Body of pancreas (tissue), 4 donors: ENCODE measurements at regions not wholly inside any gene's neighbourhood (a gene's known extent, or its start where the extent isn't known, plus 50 kb on each side); places are given as distances from the start of the nearest gene placed in this dataset.

Experiments
- ATAC-seq: fragments of 150-250 bp; one replicate; pipeline ENCODE4 v1.9.1; 2016
- DNase-seq, 4 donors: peaks; one replicate each; pipeline ENCODE4 v3.0.0-alpha.2; 2019
- H3K27ac ChIP-seq, 4 donors: fragments of 200-600 bp; sonication (generic); 1 replicate in 3 of 4; 2 replicates in 1 of 4; pipeline versions ENCODE4 v1.5.1 to v1.6.1; 2016 to 2019; ENCODE audit warnings: mild to moderate bottlenecking in 1 of 4, mixed read lengths in 1 of 4, moderate library complexity in 1 of 4
- H3K27me3 ChIP-seq, 2 donors: fragments of 200-600 bp; sonication (generic); one replicate each; pipeline ENCODE4 v1.6.0; 2016; ENCODE audit warnings: mild to moderate bottlenecking in 1 of 2
- H3K36me3 ChIP-seq, 2 donors: fragments of 200-600 bp; sonication (generic); replicated peaks in 1 of 2; 2 replicates each; pipeline ENCODE4 v1.5.1; 2016; ENCODE audit warnings: low read depth in 2 of 2; ENCODE audit not compliant: insufficient read depth in 1 of 2
- H3K4me1 ChIP-seq: fragments of 200-600 bp; sonication (generic); one replicate; pipeline ENCODE4 v1.6.0; 2016
- H3K4me3 ChIP-seq, 2 donors: fragments of 200-600 bp; sonication (generic); 1 replicate in 1 of 2; 2 replicates in 1 of 2; pipeline ENCODE4 v1.5.1; 2016 to 2019
- H3K9me3 ChIP-seq, 3 donors: fragments of 200-600 bp; sonication (generic); 1 replicate in 2 of 3; 2 replicates in 1 of 3; pipeline ENCODE4 v1.5.1; 2016
- CTCF ChIP-seq, 7 experiments: fragments of 450-650 bp in 4 of 7; fragments of 200-600 bp in 3 of 7; sonication (generic) in 3 of 7; IDR thresholded peaks; one replicate each; pipeline ENCODE4 v1.5.1; 2016 to 2019; ENCODE audit warnings: antibody characterized with exemption in 7 of 7
- POLR2A ChIP-seq, 3 donors: fragments of 450-650 bp; IDR thresholded peaks; one replicate each; pipeline ENCODE4 v1.6.1; 2016; ENCODE audit warnings: antibody characterized with exemption in 3 of 3, mild to moderate bottlenecking in 2 of 3
- WGBS, 2 donors: methylation state at CpG; one replicate each; pipeline ENCODE4 v1.1.5; 2017; 5-methylcytosine and 5-hydroxymethylcytosine counted together
- intact Hi-C: fragments of 100-400 bp; cut with DNase I; formaldehyde crosslinking; loops from one replicate; pipeline ENCODE4 v1.15.1; 2023

GRCh38 chr3:64971602-64972001, 283.8 kb upstream of the ADAMTS9 start:
- H3K27me3 ChIP-seq = no peaks in the 10 kb centered on the region
- H3K36me3 ChIP-seq = no peaks in the 10 kb centered on the region
- DNase-seq (no peak), ATAC-seq (no peak)
- intact Hi-C loops = no loop called here
- no peaks in the 10 kb centered on the region for H3K9me3 ChIP-seq
- 57 to 63% methylated on average over 1 of the region's 1 CpG for WGBS, 2 donors
- TF ChIP-seq POLR2A (IDR thresholded peaks at IDR 0.05) = no peak
- no peak for TF ChIP-seq CTCF (IDR thresholded peaks at IDR 0.05)
- no peaks in the 10 kb centered on the region for H3K4me1 ChIP-seq
- H3K4me3 ChIP-seq = no peak overlapping the region
- no peak overlapping the region for H3K27ac ChIP-seq

GRCh38 chr3:64970634-64971033, 282.8 kb upstream of the ADAMTS9 start:
- TF ChIP-seq POLR2A (IDR thresholded peaks at IDR 0.05) (no peak), CTCF (IDR thresholded peaks at IDR 0.05) (no peak)
- ATAC-seq (no peak), DNase-seq (no peak)
- no peak overlapping the region for H3K27ac ChIP-seq
- no peaks in the 10 kb centered on the region for H3K36me3 ChIP-seq
- no peaks in the 10 kb centered on the region for H3K9me3 ChIP-seq
- 82 to 88% methylated on average over 3 of the region's 3 CpGs for WGBS, 2 donors
- intact Hi-C loops = no loop called here
- H3K27me3 ChIP-seq = no peaks in the 10 kb centered on the region
- H3K4me1 ChIP-seq = no peaks in the 10 kb centered on the region
- H3K4me3 ChIP-seq = no peak overlapping the region

GRCh38 chr3:64961301-64961700, 273.5 kb upstream of the ADAMTS9 start:
- Histone ChIP-seq H3K9me3 (no peaks in the 10 kb centered on the region), H3K27ac (no peak overlapping the region), H3K4me3 (no peak overlapping the region), H3K36me3 (no peaks in the 10 kb centered on the region), H3K27me3 (no peaks in the 10 kb centered on the region), H3K4me1 (no peaks in the 10 kb centered on the region)
- intact Hi-C loops = no loop called here
- DNase-seq (no peak), ATAC-seq (no peak)
- no peak for TF ChIP-seq CTCF (IDR thresholded peaks at IDR 0.05)
- no peak for TF ChIP-seq POLR2A (IDR thresholded peaks at IDR 0.05)

- H3K27me3 ChIP-seq = no peaks in the 10 kb centered on the region
- DNase-seq (peak in 1 of 4 donors; percentile 6), ATAC-seq (peak; percentile 21)
- intact Hi-C loops = no loop called here
- no peaks in the 10 kb centered on the region for H3K9me3 ChIP-seq
- no peak overlapping the region for H3K27ac ChIP-seq
- TF ChIP-seq POLR2A (IDR thresholded peaks at IDR 0.05) (no peak), CTCF (IDR thresholded peaks at IDR 0.05) (no peak)
- peaks cover 12% of the 10 kb centered on the region for H3K4me1 ChIP-seq
- WGBS, 2 donors = 72% methylated on average over 3 of the region's 3 CpGs
- H3K36me3 ChIP-seq = no peaks in the 10 kb centered on the region
- no peak overlapping the region for H3K4me3 ChIP-seq
Measured at GRCh38 chr3:64958199-64958843, 270.5 kb upstream of the ADAMTS9 start.
